A549 (cell line): ENCODE measurements at regions not wholly inside any gene's neighbourhood (a gene's known extent, or its start where the extent isn't known, plus 50 kb on each side); places are given as distances from the start of the nearest gene placed in this dataset.

Source experiments
- ATAC-seq, 2 experiments: fragments of 200-7000 bp in 1 of 2; fragments of >200 bp in 1 of 2; cut with Nextera tagmentation in 1 of 2; cut with Tn5 transposase in 1 of 2; 3 replicates each; pipeline versions ENCODE4 v1.8.0 to v1.9.1; 2018 to 2020; ENCODE audit warnings: mild to moderate bottlenecking in 1 of 2, moderate library complexity in 1 of 2
- CTCF ChIA-PET: fragments of 300-600 bp; sonication (Branson Sonifier 250); formaldehyde crosslinking; extraction: SDS; loops from one replicate; lab custom pipeline; 2021; ENCODE audit warnings: antibody characterized with exemption, inconsistent platforms; lab: Yijun Ruan, JAX
- POLR2A ChIA-PET: fragments of 350-600 bp; formaldehyde crosslinking; extraction: SDS; loops from one replicate; lab custom pipeline; 2021; ENCODE audit warnings: antibody characterized with exemption, inconsistent platforms; lab: Yijun Ruan, JAX
- DNase-seq, 2 experiments: peaks; one replicate each; pipeline versions ENCODE4 v3.0.0 to v3.0.0-alpha.2; 2011 to 2016; ENCODE audit warnings: low read depth in 1 of 2, low spot score in 1 of 2
- FAIRE-seq: peaks from 2 replicates; lab custom pipeline; 2011; peaks lifted over from hg19 to GRCh38; lab: Jason Lieb, UNC
- H3K27ac ChIP-seq, 2 experiments: fragments of >200 bp; sonication (Bioruptor Twin); formaldehyde crosslinking; 3 replicates each; pipeline ENCODE4 v1.5.1; 2016 to 2017
- H3K4me1 ChIP-seq: fragments of >200 bp; sonication (Bioruptor Twin); formaldehyde crosslinking; 3 replicates; pipeline ENCODE4 v1.6.1; 2016
- H3K4me2 ChIP-seq: fragments of >200 bp; sonication (Bioruptor Twin); formaldehyde crosslinking; 3 replicates; pipeline ENCODE4 v1.6.1; 2016
- H3K4me3 ChIP-seq: fragments of >200 bp; sonication (Bioruptor Twin); formaldehyde crosslinking; 3 replicates; pipeline ENCODE4 v1.5.1; 2016
- H3K9me3 ChIP-seq: fragments of >200 bp; sonication (Bioruptor Twin); formaldehyde crosslinking; 3 replicates; pipeline ENCODE4 v1.6.1; 2016
- BHLHE40 ChIP-seq: IDR thresholded peaks from 2 replicates; pipeline ENCODE4 v1.6.1; 2012; ENCODE audit warnings: low read depth, low read length, inconsistent platforms
- CBX8 ChIP-seq: fragments of 200-600 bp; sonication (generic); IDR thresholded peaks from 2 replicates; pipeline ENCODE4 v1.6.1; 2016
- CEBPB ChIP-seq, 2 experiments: fragments of >200 bp in 1 of 2; sonication (Bioruptor Twin) in 1 of 2; formaldehyde crosslinking in 1 of 2; IDR thresholded peaks; 2 replicates each; pipeline ENCODE4 v1.6.1; 2012 to 2016
- E2F6 ChIP-seq: IDR thresholded peaks from 2 replicates; pipeline ENCODE4 v1.6.1; 2012; ENCODE audit warnings: low read depth, borderline replicate concordance
- ELK1 ChIP-seq: fragments of 150-350 bp; IDR thresholded peaks from 2 replicates; pipeline ENCODE4 v1.6.1; 2014; ENCODE audit warnings: low read depth, mild to moderate bottlenecking, low read length
- HOXA7 ChIP-seq: fragments of 250-450 bp; sonication (Bioruptor Pico); IDR thresholded peaks from 2 replicates; pipeline ENCODE4 v1.5.0; 2020; ENCODE audit warnings: mild to moderate bottlenecking, moderate library complexity
- JUN ChIP-seq, 2 experiments: fragments of >200 bp; sonication (Bioruptor Twin); formaldehyde crosslinking; IDR thresholded peaks; 2 replicates in 1 of 2; 3 replicates in 1 of 2; pipeline ENCODE4 v1.6.1; 2016 to 2017
- JUNB ChIP-seq: fragments of >200 bp; sonication (Bioruptor Twin); formaldehyde crosslinking; IDR thresholded peaks from 2 replicates; pipeline ENCODE4 v1.6.1; 2016
- KDM1A ChIP-seq: fragments of 200-600 bp; sonication (generic); IDR thresholded peaks from 2 replicates; pipeline ENCODE4 v1.6.1; 2016; ENCODE audit warnings: low read depth, mild to moderate bottlenecking
- KDM5A ChIP-seq: fragments of 200-600 bp; sonication (generic); IDR thresholded peaks from 2 replicates; pipeline ENCODE4 v1.6.1; 2016; ENCODE audit warnings: antibody characterized with exemption, mild to moderate bottlenecking
- MYC ChIP-seq: IDR thresholded peaks from 2 replicates; pipeline ENCODE4 v1.6.1; 2012; ENCODE audit warnings: mild to moderate bottlenecking, inconsistent platforms, low read length, improper control_type of control experiment, borderline replicate concordance
- POLR2A ChIP-seq: IDR thresholded peaks from 2 replicates; pipeline ENCODE4 v1.6.1; 2012; ENCODE audit warnings: mild to moderate bottlenecking, low read length
- POLR2AphosphoS2 ChIP-seq: conservative IDR thresholded peaks from 2 replicates; pipeline ENCODE4 v1.6.1; 2012; ENCODE audit warnings: low read length, improper control_type of control experiment, inconsistent platforms
- RAD21 ChIP-seq, 2 experiments: fragments of >200 bp in 1 of 2; sonication (Bioruptor Twin) in 1 of 2; formaldehyde crosslinking in 1 of 2; IDR thresholded peaks in 1 of 2; conservative IDR thresholded peaks in 1 of 2; 2 replicates in 1 of 2; 3 replicates in 1 of 2; pipeline ENCODE4 v1.6.1; 2012 to 2018; ENCODE audit warnings: inconsistent platforms in 1 of 2
- RARB ChIP-seq: fragments of 250-450 bp; sonication (Bioruptor Pico); IDR thresholded peaks from 2 replicates; pipeline ENCODE4 v1.8.0; 2021; ENCODE audit warnings: mild to moderate bottlenecking, moderate library complexity
- RNF2 ChIP-seq: fragments of 200-600 bp; sonication (generic); IDR thresholded peaks from 2 replicates; pipeline ENCODE4 v1.6.1; 2016; ENCODE audit warnings: low read depth, mild to moderate bottlenecking, antibody characterized with exemption, moderate library complexity, borderline replicate concordance
- SMC3 ChIP-seq: fragments of >200 bp; sonication (Bioruptor Twin); formaldehyde crosslinking; IDR thresholded peaks from 3 replicates; pipeline ENCODE4 v1.6.1; 2018; ENCODE audit warnings: inconsistent platforms
- USF2 ChIP-seq: fragments of 450-650 bp; IDR thresholded peaks from 2 replicates; pipeline ENCODE4 v1.6.1; 2014; ENCODE audit warnings: antibody characterized with exemption
- WGBS: methylation state at CpG from one replicate; pipeline ENCODE4 v1.1.6; 2017; ENCODE audit errors: missing lambda C conversion rate; 5-methylcytosine and 5-hydroxymethylcytosine counted together
- TF ChIP-seq, protein P1 (sequence below): fragments of 250-450 bp; sonication (Bioruptor Pico); IDR thresholded peaks from 2 replicates; pipeline ENCODE4 v1.5.0; 2021; ENCODE audit warnings: mild to moderate bottlenecking, moderate library complexity, borderline replicate concordance

DNA sequence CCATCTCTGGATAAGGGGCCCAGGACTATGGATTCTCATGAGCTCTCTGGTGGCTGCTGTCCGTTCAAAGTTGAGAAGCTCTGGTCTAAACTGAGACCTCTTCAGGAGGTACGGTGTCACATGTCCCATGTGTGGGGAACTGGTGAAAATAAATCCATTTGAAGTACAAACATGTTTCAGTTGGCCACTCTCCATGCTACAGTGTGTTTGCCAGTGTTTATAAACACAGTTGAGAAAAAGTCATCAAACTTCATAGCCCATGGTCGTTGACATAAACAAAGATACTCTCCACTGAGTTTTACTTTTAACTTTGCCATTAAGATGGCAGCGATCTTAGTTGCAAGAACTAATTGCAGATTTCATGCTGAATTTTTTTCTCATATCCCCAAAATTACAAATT, 72.8 kb downstream of the PSMG1 start:
- FAIRE-seq: no peak
- ChIA-PET POLR2A (no interaction called here), CTCF (interaction anchor here (1.6 kb wide), 1 partner anchor 16 kb away, joined by 3 read pairs; no protein-coding TSS in a partner anchor)
- TF ChIP-seq RARB (no peak), ELK1 (no peak)
- ATAC-seq: no peak
- 49% methylated on average over 4 of the region's 4 CpGs for WGBS
- Histone ChIP-seq H3K27ac (no peak overlapping the region), H3K9me3 (no peaks in the 10 kb centered on the region), H3K4me3 (no peak overlapping the region), H3K4me2 (no peak overlapping the region), H3K4me1 (peaks cover 13% of the 10 kb centered on the region; the same call in 1 of the 3 replicates)
- DNase-seq: no peak

DNA sequence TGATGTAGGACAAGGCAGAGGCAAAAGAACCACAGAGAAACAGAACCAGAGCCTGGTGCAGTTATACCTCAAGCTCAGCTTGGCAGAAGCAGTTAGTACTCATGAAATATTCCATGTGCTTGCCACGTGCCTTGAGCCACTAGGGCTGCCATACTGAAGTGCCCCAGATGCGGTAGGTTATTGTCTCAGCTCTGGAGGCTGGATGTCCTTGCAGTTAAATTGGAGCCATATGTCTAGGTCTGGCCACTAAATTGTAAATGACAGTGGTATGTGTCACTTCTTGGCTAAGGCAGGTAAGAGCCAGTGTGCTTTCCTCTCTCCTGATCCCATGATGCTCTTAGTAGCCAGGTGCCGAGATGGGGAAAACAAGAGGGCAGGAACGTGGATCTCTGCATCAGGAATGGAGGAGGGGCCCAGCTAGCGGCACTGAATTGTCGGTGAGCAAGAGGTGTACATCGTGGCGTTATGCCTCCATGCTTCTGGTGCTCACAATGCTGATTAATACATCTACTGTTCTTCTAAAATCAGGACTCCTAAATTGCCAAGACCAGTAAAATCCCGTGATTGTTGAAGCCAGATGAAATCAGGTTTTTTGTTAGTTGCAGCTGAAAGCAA, 73.5 kb downstream of the PSMG1 start:
- DNase-seq: no peak
- CTCF ChIA-PET: interaction anchor here (0.6 to 1.6 kb wide), 3 partner anchors 10 to 274 kb away, joined by 3 read pairs; no protein-coding TSS in a partner anchor
- ATAC-seq: no peak
- Histone ChIP-seq H3K4me1 (peaks cover 6% of the 10 kb centered on the region; the same call in 1 of the 3 replicates), H3K27ac (no peak overlapping the region), H3K9me3 (no peaks in the 10 kb centered on the region), H3K4me3 (no peak overlapping the region), H3K4me2 (no peak overlapping the region)
- 67% methylated on average over 9 of the region's 9 CpGs for WGBS
- POLR2A ChIA-PET: no interaction called here
- FAIRE-seq: no peak
- no peak for TF ChIP-seq BHLHE40
- no peak for TF ChIP-seq RAD21 (conservative IDR thresholded peaks at IDR 0.05 in 1 of 2, IDR thresholded peaks at IDR 0.05 in 1 of 2)
- TF ChIP-seq JUN (IDR thresholded peaks at IDR 0.05): no peak
- no peak for TF ChIP-seq CBX8

GRCh38 chr21:39109163-39109530, 74.1 kb downstream of the PSMG1 start:
- Histone ChIP-seq H3K4me2 (no peak overlapping the region), H3K9me3 (no peaks in the 10 kb centered on the region), H3K4me3 (no peak overlapping the region), H3K27ac (no peak overlapping the region), H3K4me1 (0 out of 3 replicates have a peak, but pooled peaks cover under 1% of the 10 kb centered on the region)
- DNase-seq (no peak), ATAC-seq (no peak), FAIRE-seq (no peak)
- ChIA-PET CTCF (interaction anchor here (0.6 to 1.6 kb wide), 3 partner anchors 9 to 273 kb away, joined by 3 read pairs; no protein-coding TSS in a partner anchor), POLR2A (no interaction called here)
- 54% methylated on average over 6 of the region's 6 CpGs for WGBS
- TF ChIP-seq MYC (no peak), BHLHE40 (no peak), HOXA7 (CRISPR knock-in tag) (no peak), POLR2A (no peak)
- TF ChIP-seq, protein P1, sequence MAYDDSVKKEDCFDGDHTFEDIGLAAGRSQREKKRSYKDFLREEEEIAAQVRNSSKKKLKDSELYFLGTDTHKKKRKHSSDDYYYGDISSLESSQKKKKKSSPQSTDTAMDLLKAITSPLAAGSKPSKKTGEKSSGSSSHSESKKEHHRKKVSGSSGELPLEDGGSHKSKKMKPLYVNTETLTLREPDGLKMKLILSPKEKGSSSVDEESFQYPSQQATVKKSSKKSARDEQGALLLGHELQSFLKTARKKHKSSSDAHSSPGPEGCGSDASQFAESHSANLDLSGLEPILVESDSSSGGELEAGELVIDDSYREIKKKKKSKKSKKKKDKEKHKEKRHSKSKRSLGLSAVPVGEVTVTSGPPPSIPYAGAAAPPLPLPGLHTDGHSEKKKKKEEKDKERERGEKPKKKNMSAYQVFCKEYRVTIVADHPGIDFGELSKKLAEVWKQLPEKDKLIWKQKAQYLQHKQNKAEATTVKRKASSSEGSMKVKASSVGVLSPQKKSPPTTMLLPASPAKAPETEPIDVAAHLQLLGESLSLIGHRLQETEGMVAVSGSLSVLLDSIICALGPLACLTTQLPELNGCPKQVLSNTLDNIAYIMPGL (CRISPR knock-in tag): no peak
- TF ChIP-seq, all 56 proteins: peak for 0

DNA sequence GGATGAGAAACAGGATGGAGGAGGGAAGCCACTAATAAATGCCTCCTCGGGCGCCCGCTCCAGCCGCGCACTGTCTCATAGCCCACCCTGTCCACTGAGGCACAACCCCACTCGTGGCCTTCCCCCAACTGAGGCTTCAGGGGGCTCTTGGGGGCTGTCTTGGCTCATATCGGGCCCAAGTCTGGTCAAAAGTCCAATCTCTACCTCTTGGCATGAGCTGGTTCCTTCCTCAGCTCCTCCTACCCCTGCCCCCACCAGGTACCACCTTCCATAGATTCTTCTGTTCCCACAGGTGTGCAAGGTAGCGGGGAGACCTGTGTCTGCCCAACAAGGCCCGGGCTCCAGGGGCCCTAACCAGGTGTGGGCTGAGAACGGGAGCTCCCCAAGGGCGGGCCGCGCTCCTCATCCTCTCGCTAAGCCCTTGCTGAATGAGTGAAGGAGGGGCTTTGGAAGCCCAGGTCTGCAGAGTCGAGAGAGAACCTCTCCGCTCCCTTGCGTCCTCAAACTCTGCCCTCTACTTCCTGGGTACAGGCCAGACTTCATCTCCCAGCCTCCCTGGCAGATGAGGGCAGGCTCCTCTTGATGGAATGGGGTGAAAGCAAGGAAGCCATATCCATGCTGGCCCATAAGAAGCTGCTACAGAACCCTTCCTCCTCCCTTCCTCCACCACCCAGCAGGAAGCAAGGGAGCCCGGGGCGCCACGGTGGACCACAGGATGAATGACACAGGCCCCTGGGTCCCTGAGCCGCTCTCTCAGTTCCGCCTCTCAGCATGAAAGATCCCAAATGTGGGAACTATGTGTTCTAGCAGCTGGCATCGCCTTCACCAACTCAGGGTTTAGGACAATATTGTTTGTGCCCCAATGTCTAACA, 74.7 kb downstream of the PSMG1 start:
- CTCF ChIA-PET: interaction anchor here (0.6 to 1.6 kb wide), 4 partner anchors 9 to 273 kb away, joined by 3 read pairs; no protein-coding TSS in a partner anchor
- H3K27ac ChIP-seq: no peak overlapping the region
- H3K9me3 ChIP-seq: no peaks in the 10 kb centered on the region
- H3K4me2 ChIP-seq: no peak overlapping the region
- H3K4me3 ChIP-seq: no peak overlapping the region
- DNase-seq: no peak
- WGBS: 75% methylated on average over 15 of the region's 23 CpGs
- no peak for FAIRE-seq
- POLR2A ChIA-PET: no interaction called here
- ATAC-seq: no peak
- no peak for TF ChIP-seq POLR2AphosphoS2
- TF ChIP-seq KDM1A: no peak
- TF ChIP-seq JUNB: no peak
- TF ChIP-seq KDM5A: no peak
- TF ChIP-seq RNF2: no peak
- TF ChIP-seq RAD21 (conservative IDR thresholded peaks at IDR 0.05 in 1 of 2, IDR thresholded peaks at IDR 0.05 in 1 of 2): no peak
- no peak for TF ChIP-seq USF2
- no peak for TF ChIP-seq SMC3
- no peak for TF ChIP-seq E2F6
- TF ChIP-seq CEBPB (IDR thresholded peaks at IDR 0.05): no peak
- H3K4me1 ChIP-seq: no peaks in the 10 kb centered on the region
